ENCODE measurements at regions not wholly inside any gene's neighbourhood (a gene's known extent, or its start where the extent isn't known, plus 50 kb on each side); places are given as distances from the start of the nearest gene placed in this dataset.
"Not testable (repeated sequence)": the region's sequence is repeated elsewhere in the genome, so short reads cannot be mapped to it uniquely, and the experiment has no call there.

- intact Hi-C loops (cut with DNase I): no loop called here
Observed at GRCh38 chr7:14071045-14071444, 81.6 kb upstream of the ETV1 start.

DNA sequence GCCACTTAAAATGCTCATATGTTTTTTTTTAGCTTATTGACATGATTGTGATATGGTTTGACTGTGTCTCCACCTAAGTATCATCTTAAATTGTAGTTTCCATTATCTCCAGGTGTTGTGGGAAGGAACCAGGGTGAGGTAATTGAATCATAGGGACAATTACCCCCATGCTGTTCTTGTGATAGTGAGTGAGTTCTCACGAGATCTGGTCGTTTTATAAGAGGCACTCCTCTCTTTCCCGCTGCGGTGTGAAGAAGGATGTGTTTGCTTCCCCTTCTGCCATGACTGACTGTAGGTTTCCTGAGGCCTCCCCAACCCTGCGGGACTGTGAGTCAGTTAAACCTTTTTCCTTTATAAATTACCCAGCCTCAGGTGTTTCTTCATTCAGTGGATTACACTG is 80.5 kb upstream of the ETV1 start:
- intact Hi-C loops (cut with DNase I): no loop called here
- Histone ChIP-seq H3K4me1 (no peaks in the 10 kb centered on the region), H3K4me3 (no peak overlapping the region), H3K27ac (no peak overlapping the region), H3K27me3 (ENCODE audit: insufficient read depth in 3 of 3, low read length in 2 of 3) (no peaks in the 10 kb centered on the region), H3K36me3 (ENCODE audit: insufficient read depth in 1 of 2, low read depth in 1 of 2) (no peaks in the 10 kb centered on the region), H3K9me3 (no peaks in the 10 kb centered on the region)
- DNase-seq (no peak), ATAC-seq (no peak)
- TF ChIP-seq, protein P1, sequence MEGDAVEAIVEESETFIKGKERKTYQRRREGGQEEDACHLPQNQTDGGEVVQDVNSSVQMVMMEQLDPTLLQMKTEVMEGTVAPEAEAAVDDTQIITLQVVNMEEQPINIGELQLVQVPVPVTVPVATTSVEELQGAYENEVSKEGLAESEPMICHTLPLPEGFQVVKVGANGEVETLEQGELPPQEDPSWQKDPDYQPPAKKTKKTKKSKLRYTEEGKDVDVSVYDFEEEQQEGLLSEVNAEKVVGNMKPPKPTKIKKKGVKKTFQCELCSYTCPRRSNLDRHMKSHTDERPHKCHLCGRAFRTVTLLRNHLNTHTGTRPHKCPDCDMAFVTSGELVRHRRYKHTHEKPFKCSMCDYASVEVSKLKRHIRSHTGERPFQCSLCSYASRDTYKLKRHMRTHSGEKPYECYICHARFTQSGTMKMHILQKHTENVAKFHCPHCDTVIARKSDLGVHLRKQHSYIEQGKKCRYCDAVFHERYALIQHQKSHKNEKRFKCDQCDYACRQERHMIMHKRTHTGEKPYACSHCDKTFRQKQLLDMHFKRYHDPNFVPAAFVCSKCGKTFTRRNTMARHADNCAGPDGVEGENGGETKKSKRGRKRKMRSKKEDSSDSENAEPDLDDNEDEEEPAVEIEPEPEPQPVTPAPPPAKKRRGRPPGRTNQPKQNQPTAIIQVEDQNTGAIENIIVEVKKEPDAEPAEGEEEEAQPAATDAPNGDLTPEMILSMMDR (IDR thresholded peaks at IDR 0.05): no peak
- WGBS, 3 donors: 70 to 81% (median 79%) methylated on average over 5 of the region's 5 CpGs

More at GRCh38 chr7:14071045-14071444, 81.6 kb upstream of the ETV1 start:
- ATAC-seq: no peak
- no peaks in the 10 kb centered on the region for H3K36me3 ChIP-seq (ENCODE audit: insufficient read depth in 1 of 2, low read depth in 1 of 2)
- DNase-seq: no peak
- 64 to 73% (median 70%) methylated on average over 4 of the region's 4 CpGs for WGBS, 3 donors
- no peaks in the 10 kb centered on the region for H3K4me1 ChIP-seq
- H3K27ac ChIP-seq: no peak overlapping the region
- H3K27me3 ChIP-seq (ENCODE audit: insufficient read depth in 3 of 3, low read length in 2 of 3): no peaks in the 10 kb centered on the region
- no peaks in the 10 kb centered on the region for H3K9me3 ChIP-seq
- H3K4me3 ChIP-seq: no peak overlapping the region
- TF ChIP-seq, protein P1 (IDR thresholded peaks at IDR 0.05): no peak

GRCh38 chr7:14066783-14067182 is 77.3 kb upstream of the ETV1 start:
- H3K4me1 ChIP-seq; DNase-seq; H3K36me3 ChIP-seq (ENCODE audit: insufficient read depth in 1 of 2, low read depth in 1 of 2); H3K9me3 ChIP-seq; H3K27ac ChIP-seq; H3K4me3 ChIP-seq; intact Hi-C loops (cut with DNase I); H3K27me3 ChIP-seq (ENCODE audit: insufficient read depth in 3 of 3, low read length in 2 of 3); ATAC-seq: not testable (repeated sequence)
- 92 to 97% (median 95%) methylated on average over 8 of the region's 8 CpGs for WGBS, 3 donors

- 59 to 68% (median 66%) methylated on average over 5 of the region's 5 CpGs for WGBS, 3 donors
- TF ChIP-seq, protein P1 (IDR thresholded peaks at IDR 0.05): no peak
- intact Hi-C loops (cut with DNase I): no loop called here
Observed at GRCh38 chr7:14065286-14065685, 75.8 kb upstream of the ETV1 start.

GRCh38 chr7:14055813-14056212 is 66.3 kb upstream of the ETV1 start:
- ATAC-seq: no peak
- 82 to 87% (median 83%) methylated on average over 4 of the region's 4 CpGs for WGBS, 3 donors
- Histone ChIP-seq H3K9me3 (no peaks in the 10 kb centered on the region), H3K4me3 (no peak overlapping the region), H3K4me1 (no peaks in the 10 kb centered on the region), H3K27ac (no peak overlapping the region), H3K27me3 (ENCODE audit: insufficient read depth in 3 of 3, low read length in 2 of 3) (no peaks in the 10 kb centered on the region), H3K36me3 (ENCODE audit: insufficient read depth in 1 of 2, low read depth in 1 of 2) (no peaks in the 10 kb centered on the region)
- intact Hi-C loops (cut with DNase I): no loop called here
- TF ChIP-seq, protein P1 (IDR thresholded peaks at IDR 0.05): no peak
- DNase-seq: no peak

More at GRCh38 chr7:14065286-14065685, 75.8 kb upstream of the ETV1 start:
- Histone ChIP-seq H3K4me1 (no peaks in the 10 kb centered on the region), H3K27me3 (ENCODE audit: insufficient read depth in 3 of 3, low read length in 2 of 3) (no peaks in the 10 kb centered on the region), H3K4me3 (no peak overlapping the region), H3K9me3 (no peaks in the 10 kb centered on the region), H3K36me3 (ENCODE audit: insufficient read depth in 1 of 2, low read depth in 1 of 2) (no peaks in the 10 kb centered on the region), H3K27ac (no peak overlapping the region)
- DNase-seq: no peak
- no peak for ATAC-seq

Data from psoas muscle (tissue), 7 donors.